HepG2 (cell line): ENCODE measurements at regions not wholly inside any gene's neighbourhood (a gene's known extent, or its start where the extent isn't known, plus 50 kb on each side); places are given as distances from the start of the nearest gene placed in this dataset.

Experiments used
- ATAC-seq: fragments of 200-7000 bp; cut with Tn5 transposase; 3 replicates; pipeline ENCODE4 v1.9.1; 2020; ENCODE audit warnings: mild to moderate bottlenecking, moderate library complexity
- BruUV-seq: library from RNA; stranded (reverse); fragments of 400-500 nt; replicated peaks from 2 replicates; lab custom pipeline; 2021; lab: Mats Ljungman, UMichigan
- CTCF ChIA-PET: fragments of 300-600 bp; formaldehyde crosslinking; extraction: SDS; loops from one replicate; lab custom pipeline; 2021; ENCODE audit warnings: low total read pairs, inconsistent platforms, low intra/inter-chr PET ratio; lab: Yijun Ruan, JAX
- POLR2A ChIA-PET: fragments of 350-600 bp; sonication (Branson Sonifier 250); formaldehyde crosslinking; loops from one replicate; lab custom pipeline; 2020; ENCODE audit warnings: antibody characterized with exemption, inconsistent platforms; lab: Yijun Ruan, JAX
- DNase-seq: peaks from one replicate; pipeline ENCODE4 v3.0.0-alpha.2; 2015; ENCODE audit warnings: low spot score
- FAIRE-seq: peaks from 3 replicates; lab custom pipeline; 2011; peaks lifted over from hg19 to GRCh38; lab: Jason Lieb, UNC
- H2AFZ ChIP-seq: one replicate; pipeline ENCODE4 v1.6.1; 2011; ENCODE audit warnings: low read length, inconsistent platforms
- H3K27ac ChIP-seq: fragments of 300-600 bp; 3 replicates; pipeline ENCODE4 v1.8.0; 2011; ENCODE audit warnings: mixed run types, mild to moderate bottlenecking, mixed read lengths, low read length, inconsistent platforms; ENCODE audit not compliant: insufficient read depth; ENCODE audit errors: extremely low read length
- H3K27me3 ChIP-seq, 2 experiments: fragments of 200-600 bp in 1 of 2; 2 replicates in 1 of 2; 3 replicates in 1 of 2; pipeline versions ENCODE4 v1.6.0 to v1.8.0; 2011; ENCODE audit warnings: low read length in 2 of 2, mild to moderate bottlenecking in 2 of 2, moderate library complexity in 2 of 2, inconsistent platforms in 1 of 2; ENCODE audit not compliant: insufficient read depth in 2 of 2, control insufficient read depth in 1 of 2
- H3K36me3 ChIP-seq, 2 experiments: fragments of 200-600 bp in 1 of 2; replicated peaks in 1 of 2; 2 replicates in 1 of 2; 3 replicates in 1 of 2; pipeline versions ENCODE4 v1.5.1 to v1.8.0; 2011; ENCODE audit warnings: low read length in 2 of 2, inconsistent platforms in 1 of 2; ENCODE audit not compliant: insufficient read depth in 2 of 2, control insufficient read depth in 1 of 2
- H3K4me1 ChIP-seq: 2 replicates; pipeline ENCODE4 v1.5.1; 2012; ENCODE audit warnings: low read length, inconsistent platforms; ENCODE audit not compliant: insufficient read depth
- H3K4me2 ChIP-seq: 2 replicates; pipeline ENCODE4 v1.6.0; 2011; ENCODE audit warnings: low read depth, low read length, inconsistent platforms
- H3K4me3 ChIP-seq, 3 experiments: fragments of 200-600 bp in 1 of 3; sonication (generic), shearing (Covaris generic) in 1 of 3; replicated peaks in 1 of 3; 2 replicates each; pipeline ENCODE4 v1.5.1; 2011 to 2016; ENCODE audit warnings: low read length in 3 of 3, inconsistent platforms in 2 of 3, low read depth in 2 of 3, mild to moderate bottlenecking in 2 of 3, control low read depth in 1 of 3, mixed read lengths in 1 of 3; ENCODE audit not compliant: insufficient read depth in 1 of 3
- H3K79me2 ChIP-seq: one replicate; pipeline ENCODE4 v1.6.1; 2011; ENCODE audit warnings: low read length, inconsistent platforms; ENCODE audit not compliant: insufficient read depth
- H3K9ac ChIP-seq: 2 replicates; pipeline ENCODE4 v1.6.0; 2011; ENCODE audit warnings: mild to moderate bottlenecking, low read depth, low read length, inconsistent platforms; ENCODE audit not compliant: insufficient read depth
- H3K9me3 ChIP-seq: 2 replicates; pipeline ENCODE4 v1.5.1; 2012; ENCODE audit warnings: mild to moderate bottlenecking, low read length
- H4K20me1 ChIP-seq: 2 replicates; pipeline ENCODE4 v1.6.0; 2011; ENCODE audit warnings: inconsistent platforms, mild to moderate bottlenecking, low read length, moderate library complexity; ENCODE audit not compliant: insufficient read depth
- MEIS2 ChIP-seq: sonication (generic); formaldehyde crosslinking; IDR thresholded peaks from 2 replicates; pipeline ENCODE4 v1.9.0; 2021; ENCODE audit warnings: mild to moderate bottlenecking, missing genetic modification reagents
- TGIF2 ChIP-seq: IDR thresholded peaks from 2 replicates; pipeline ENCODE4 v1.6.1; 2016; ENCODE audit warnings: control low read depth, missing compliant biosample characterization
- ZNF614 ChIP-seq: IDR thresholded peaks from 2 replicates; pipeline ENCODE4 v1.6.1; 2018; ENCODE audit warnings: missing biosample characterization, missing genetic modification reagents, inconsistent platforms, borderline replicate concordance
- WGBS: methylation state at CpG from one replicate; pipeline ENCODE4 v1.1.6; 2017; ENCODE audit warnings: low lambda C conversion rate; 5-methylcytosine and 5-hydroxymethylcytosine counted together
- in situ Hi-C: cut with HindIII; loops from 2 replicates; pipeline ENCODE4 v1.10.0; 2017; ENCODE audit warnings: low pct_unique_long_range_greater_than_20kb; ENCODE audit not compliant: extremely low pct_ligation_motif_present
- intact Hi-C: fragments of 100-400 bp; cut with micrococcal nuclease; formaldehyde crosslinking; loops from one replicate; pipeline ENCODE4 v1.10.0; 2022; ENCODE audit not compliant: unreplicated experiment
- TF ChIP-seq, protein P1 (sequence below): sonication (generic); formaldehyde crosslinking; IDR thresholded peaks from 2 replicates; pipeline ENCODE4 v1.4.0; 2020; ENCODE audit warnings: mild to moderate bottlenecking, missing genetic modification reagents
- TF ChIP-seq, protein P2 (sequence below): IDR thresholded peaks from 2 replicates; pipeline ENCODE4 v1.6.1; 2016; ENCODE audit warnings: mild to moderate bottlenecking

DNA sequence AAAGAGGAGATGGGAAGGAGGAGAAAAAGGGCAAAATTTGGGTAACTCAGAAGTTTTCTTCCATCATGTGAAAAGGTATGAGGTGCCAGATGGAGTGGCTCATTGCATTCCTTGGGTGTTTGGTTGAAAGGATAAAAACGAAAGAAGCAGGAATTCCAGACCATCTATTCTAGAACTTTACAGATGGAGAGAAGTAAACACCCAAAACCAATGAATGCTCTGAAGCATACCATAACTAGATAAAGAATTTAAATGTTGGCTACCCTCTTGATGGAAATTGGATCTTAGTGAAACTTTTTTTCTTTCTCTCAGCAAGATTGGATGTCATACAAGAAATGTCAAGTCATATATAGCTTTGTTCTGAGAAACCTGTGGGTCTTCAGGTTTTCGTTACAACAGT is 175.6 kb upstream of the FAR2 start:
- DNase-seq: no peak
- no peaks in the 10 kb centered on the region for H3K36me3 ChIP-seq
- 2% methylated on average over 2 of the region's 2 CpGs for WGBS
- intact Hi-C loops (no loop called here), in situ Hi-C loops (no loop called here)
- no peak overlapping the region for H3K4me3 ChIP-seq
- H3K27me3 ChIP-seq: no peaks in the 10 kb centered on the region; a peak in 1 of 5 replicates
- no peak overlapping the region for H3K9ac ChIP-seq
- no peak overlapping the region for H3K27ac ChIP-seq
- H4K20me1 ChIP-seq: no peaks in the 10 kb centered on the region
- no peaks in the 10 kb centered on the region for H3K4me1 ChIP-seq
- no peak overlapping the region for H2AFZ ChIP-seq
- CTCF ChIA-PET: no interaction called here
- no peaks in the 10 kb centered on the region for H3K9me3 ChIP-seq
- H3K79me2 ChIP-seq: no peaks in the 10 kb centered on the region
- POLR2A ChIA-PET: no interaction called here
- TF ChIP-seq, protein P1, sequence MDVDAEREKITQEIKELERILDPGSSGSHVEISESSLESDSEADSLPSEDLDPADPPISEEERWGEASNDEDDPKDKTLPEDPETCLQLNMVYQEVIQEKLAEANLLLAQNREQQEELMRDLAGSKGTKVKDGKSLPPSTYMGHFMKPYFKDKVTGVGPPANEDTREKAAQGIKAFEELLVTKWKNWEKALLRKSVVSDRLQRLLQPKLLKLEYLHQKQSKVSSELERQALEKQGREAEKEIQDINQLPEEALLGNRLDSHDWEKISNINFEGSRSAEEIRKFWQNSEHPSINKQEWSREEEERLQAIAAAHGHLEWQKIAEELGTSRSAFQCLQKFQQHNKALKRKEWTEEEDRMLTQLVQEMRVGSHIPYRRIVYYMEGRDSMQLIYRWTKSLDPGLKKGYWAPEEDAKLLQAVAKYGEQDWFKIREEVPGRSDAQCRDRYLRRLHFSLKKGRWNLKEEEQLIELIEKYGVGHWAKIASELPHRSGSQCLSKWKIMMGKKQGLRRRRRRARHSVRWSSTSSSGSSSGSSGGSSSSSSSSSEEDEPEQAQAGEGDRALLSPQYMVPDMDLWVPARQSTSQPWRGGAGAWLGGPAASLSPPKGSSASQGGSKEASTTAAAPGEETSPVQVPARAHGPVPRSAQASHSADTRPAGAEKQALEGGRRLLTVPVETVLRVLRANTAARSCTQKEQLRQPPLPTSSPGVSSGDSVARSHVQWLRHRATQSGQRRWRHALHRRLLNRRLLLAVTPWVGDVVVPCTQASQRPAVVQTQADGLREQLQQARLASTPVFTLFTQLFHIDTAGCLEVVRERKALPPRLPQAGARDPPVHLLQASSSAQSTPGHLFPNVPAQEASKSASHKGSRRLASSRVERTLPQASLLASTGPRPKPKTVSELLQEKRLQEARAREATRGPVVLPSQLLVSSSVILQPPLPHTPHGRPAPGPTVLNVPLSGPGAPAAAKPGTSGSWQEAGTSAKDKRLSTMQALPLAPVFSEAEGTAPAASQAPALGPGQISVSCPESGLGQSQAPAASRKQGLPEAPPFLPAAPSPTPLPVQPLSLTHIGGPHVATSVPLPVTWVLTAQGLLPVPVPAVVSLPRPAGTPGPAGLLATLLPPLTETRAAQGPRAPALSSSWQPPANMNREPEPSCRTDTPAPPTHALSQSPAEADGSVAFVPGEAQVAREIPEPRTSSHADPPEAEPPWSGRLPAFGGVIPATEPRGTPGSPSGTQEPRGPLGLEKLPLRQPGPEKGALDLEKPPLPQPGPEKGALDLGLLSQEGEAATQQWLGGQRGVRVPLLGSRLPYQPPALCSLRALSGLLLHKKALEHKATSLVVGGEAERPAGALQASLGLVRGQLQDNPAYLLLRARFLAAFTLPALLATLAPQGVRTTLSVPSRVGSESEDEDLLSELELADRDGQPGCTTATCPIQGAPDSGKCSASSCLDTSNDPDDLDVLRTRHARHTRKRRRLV (CRISPR knock-in tag): no peak
- TF ChIP-seq, protein P2, sequence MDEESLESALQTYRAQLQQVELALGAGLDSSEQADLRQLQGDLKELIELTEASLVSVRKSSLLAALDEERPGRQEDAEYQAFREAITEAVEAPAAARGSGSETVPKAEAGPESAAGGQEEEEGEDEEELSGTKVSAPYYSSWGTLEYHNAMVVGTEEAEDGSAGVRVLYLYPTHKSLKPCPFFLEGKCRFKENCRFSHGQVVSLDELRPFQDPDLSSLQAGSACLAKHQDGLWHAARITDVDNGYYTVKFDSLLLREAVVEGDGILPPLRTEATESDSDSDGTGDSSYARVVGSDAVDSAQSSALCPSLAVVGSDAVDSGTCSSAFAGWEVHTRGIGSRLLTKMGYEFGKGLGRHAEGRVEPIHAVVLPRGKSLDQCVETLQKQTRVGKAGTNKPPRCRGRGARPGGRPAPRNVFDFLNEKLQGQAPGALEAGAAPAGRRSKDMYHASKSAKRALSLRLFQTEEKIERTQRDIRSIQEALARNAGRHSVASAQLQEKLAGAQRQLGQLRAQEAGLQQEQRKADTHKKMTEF (CRISPR knock-in tag): no peak
- no peak for TF ChIP-seq ZNF614 (CRISPR knock-in tag)
- TF ChIP-seq TGIF2: no peak
- TF ChIP-seq MEIS2: no peak
- FAIRE-seq: no peak
- no peak overlapping the region for H3K4me2 ChIP-seq
- no peak for ATAC-seq
- no TSS peak for BruUV-seq
